GM12874 (cell line): ENCODE measurements at regions not wholly inside any gene's neighbourhood (a gene's known extent, or its start where the extent isn't known, plus 50 kb on each side); places are given as distances from the start of the nearest gene placed in this dataset.

Experiments
- TF ChIP-seq, protein P1 (sequence below): IDR thresholded peaks from 2 replicates; pipeline ENCODE4 v1.5.1; 2011; ENCODE audit warnings: low read depth, mild to moderate bottlenecking, control low read depth, low read length, moderate library complexity; ENCODE audit not compliant: insufficient read depth

GRCh38 chr6:14453712-14454472 is 336.3 kb downstream of the CD83 start:
- TF ChIP-seq, protein P1, sequence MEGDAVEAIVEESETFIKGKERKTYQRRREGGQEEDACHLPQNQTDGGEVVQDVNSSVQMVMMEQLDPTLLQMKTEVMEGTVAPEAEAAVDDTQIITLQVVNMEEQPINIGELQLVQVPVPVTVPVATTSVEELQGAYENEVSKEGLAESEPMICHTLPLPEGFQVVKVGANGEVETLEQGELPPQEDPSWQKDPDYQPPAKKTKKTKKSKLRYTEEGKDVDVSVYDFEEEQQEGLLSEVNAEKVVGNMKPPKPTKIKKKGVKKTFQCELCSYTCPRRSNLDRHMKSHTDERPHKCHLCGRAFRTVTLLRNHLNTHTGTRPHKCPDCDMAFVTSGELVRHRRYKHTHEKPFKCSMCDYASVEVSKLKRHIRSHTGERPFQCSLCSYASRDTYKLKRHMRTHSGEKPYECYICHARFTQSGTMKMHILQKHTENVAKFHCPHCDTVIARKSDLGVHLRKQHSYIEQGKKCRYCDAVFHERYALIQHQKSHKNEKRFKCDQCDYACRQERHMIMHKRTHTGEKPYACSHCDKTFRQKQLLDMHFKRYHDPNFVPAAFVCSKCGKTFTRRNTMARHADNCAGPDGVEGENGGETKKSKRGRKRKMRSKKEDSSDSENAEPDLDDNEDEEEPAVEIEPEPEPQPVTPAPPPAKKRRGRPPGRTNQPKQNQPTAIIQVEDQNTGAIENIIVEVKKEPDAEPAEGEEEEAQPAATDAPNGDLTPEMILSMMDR = no peak

DNA sequence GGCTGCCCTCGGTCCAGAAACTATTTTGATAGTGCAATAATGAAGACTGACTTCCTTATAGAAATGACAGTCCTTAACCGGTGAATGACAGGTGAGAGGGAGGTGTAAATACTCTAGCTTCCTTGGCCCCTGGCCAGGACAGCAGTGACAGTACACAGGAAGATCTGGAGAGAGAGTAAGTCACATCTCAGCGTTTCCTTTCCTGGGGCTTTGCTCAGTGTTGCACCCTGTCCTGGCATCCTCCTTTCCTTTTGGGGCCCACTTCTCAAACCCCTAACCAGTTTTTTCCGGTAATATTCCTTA is 336.9 kb downstream of the CD83 start:
- TF ChIP-seq, protein P1 = no peak

DNA sequence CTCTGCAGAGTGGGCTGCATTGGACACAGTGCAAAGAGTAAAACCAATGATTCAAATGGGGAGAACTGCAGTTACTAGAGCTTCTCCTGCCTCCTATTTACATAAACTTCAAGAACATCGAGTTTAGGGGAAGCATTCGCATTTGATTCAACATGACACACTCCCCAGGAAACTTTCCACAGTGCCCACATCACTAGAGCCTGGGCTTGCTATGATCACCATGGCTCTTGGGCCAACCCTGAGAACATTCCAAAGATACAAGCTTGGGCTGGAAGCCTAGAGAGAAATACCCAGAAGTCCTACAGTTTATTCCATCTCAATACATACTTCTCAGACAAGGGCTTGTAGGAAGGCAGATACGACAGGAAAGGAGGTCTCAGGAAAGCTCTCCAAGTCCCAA is 337.9 kb downstream of the CD83 start:
- TF ChIP-seq, protein P1 = no peak

- TF ChIP-seq, protein P1 = no peak
Measured at GRCh38 chr6:14455876-14456648, 338.5 kb downstream of the CD83 start.

GRCh38 chr6:14456941-14457340 is 339.4 kb downstream of the CD83 start:
- TF ChIP-seq, protein P1 = no peak

- TF ChIP-seq, protein P1 = no peak
Measured at GRCh38 chr6:14458669-14459266, 341.2 kb downstream of the CD83 start.

GRCh38 chr6:14459315-14459714 is 341.7 kb downstream of the CD83 start:
- TF ChIP-seq, protein P1 = no peak
